GM18867 (cell line): ENCODE measurements at regions not wholly inside any gene's neighbourhood (a gene's known extent, or its start where the extent isn't known, plus 50 kb on each side); places are given as distances from the start of the nearest gene placed in this dataset.

Source experiments
- ATAC-seq: cut with Tn5 transposase; IDR thresholded peaks from one replicate; pipeline ENCODE4 v1.9.1; 2021; ENCODE audit warnings: mild to moderate bottlenecking, moderate library complexity; ENCODE audit not compliant: unreplicated experiment

DNA sequence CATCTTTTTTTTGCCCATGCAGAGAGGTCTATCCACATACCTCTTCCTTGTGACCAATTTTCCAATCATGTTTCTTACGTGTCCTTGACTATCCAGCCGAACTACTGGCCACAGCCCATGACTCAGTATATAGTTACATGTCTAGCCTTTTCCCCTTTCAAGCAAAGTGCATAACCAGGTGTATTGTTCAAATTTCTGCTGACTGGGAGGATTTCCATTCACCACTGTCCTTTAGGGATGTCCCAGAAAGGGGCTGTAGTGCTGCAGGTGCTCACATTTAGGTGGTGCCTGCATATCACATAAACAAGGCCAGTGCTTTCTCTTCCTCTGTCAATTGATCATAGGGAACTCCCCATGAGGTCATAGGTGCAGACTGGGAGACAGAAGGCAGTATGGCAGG, 69.4 kb upstream of the ALDH1A3 start:
- no peak for ATAC-seq

DNA sequence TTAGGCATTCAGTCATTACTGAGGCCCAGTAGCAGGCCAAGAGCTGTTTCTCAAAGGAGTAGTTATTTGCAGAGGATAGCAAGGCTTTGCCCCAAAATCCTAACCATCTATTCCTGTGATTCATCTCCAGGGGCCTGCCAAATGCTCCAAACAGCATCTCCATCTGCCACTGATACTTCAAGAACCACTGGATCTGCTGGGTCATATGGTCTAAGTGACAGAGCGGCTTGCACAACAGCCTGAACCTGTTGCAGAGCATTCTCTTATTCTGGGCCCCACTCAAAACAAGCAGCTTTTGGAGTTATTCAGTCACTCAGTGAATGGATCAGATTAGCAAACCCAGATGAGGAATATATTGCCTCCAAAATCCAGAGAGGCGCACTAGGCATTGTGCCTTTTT, 68.8 kb upstream of the ALDH1A3 start:
- ATAC-seq: no peak

DNA sequence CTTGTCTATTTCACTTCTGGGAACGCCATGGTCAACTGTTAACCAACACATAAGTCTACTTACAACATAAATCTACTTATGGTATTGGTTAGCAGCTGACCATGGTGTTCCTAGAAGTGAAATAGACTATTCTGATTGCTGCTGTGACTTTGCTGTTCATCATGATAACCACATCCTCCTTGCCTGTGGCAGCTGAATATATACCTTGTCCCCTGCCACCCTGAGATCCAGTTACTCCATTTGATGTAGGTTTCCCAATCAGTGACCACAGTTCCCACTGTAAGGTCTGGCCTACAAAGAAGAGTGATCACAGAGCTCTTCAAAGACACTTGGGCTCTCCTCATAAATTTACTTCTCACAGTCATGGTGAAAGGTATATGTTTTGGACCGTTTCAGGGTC, 66.8 kb upstream of the ALDH1A3 start:
- ATAC-seq: no peak

DNA sequence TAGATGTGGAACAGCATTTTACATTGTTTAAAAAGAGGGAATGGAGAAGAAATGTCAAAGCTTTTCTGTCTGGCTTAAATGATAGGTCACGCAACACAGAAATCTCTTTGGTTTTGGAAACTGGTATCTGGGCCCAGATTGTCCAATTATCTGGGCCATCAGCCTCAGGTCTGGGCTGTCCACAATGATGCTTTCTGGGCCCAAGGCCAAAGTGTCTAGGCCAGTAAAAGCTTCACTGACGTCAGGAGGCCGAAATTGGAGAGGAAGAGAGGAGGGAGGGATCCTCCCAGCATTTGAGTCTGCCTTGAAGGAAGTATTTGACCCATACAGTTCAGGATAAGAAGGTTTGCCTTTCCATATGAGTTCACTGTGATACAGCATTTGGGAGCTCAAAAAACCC, 60.7 kb upstream of the ALDH1A3 start:
- ATAC-seq: no peak

DNA sequence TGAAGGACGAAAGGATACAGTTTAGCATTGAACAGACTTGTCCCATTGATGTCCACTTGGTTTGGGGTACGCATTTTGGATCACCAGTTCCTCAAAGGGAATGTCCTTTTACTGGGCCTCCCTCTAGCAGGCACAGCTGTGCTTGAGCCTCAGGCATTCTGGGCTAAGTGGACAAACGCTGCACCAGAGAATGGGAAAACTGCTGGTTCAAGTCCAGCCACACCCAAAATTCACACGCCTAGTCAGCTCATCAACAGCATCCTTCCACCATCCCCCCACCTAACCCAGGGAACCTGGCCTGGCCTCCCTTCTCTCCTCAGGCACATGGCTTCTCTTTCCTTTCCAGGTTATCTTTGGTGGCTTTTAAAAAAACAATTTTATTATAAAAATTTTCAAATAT, 59.1 kb upstream of the ALDH1A3 start:
- ATAC-seq: no peak

DNA sequence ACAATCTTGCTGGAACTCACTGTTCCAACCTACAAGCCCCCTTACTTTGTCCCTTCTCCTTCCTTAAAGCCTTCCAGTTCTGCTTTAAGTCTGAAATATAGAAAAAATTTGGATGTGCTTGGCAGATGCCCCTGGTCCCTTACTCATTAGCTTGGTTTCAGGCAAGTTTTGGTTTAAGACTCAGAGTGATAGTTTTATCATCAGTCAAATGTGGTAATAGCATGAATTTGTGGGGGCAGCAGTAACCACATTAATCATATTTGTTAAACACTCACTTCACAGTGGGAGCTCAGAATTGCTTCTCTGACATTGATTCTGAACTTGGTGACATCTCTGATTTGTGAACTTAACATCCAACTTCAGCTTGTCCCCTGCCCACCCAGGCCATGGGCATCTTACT, 58.3 kb upstream of the ALDH1A3 start:
- ATAC-seq: no peak

DNA sequence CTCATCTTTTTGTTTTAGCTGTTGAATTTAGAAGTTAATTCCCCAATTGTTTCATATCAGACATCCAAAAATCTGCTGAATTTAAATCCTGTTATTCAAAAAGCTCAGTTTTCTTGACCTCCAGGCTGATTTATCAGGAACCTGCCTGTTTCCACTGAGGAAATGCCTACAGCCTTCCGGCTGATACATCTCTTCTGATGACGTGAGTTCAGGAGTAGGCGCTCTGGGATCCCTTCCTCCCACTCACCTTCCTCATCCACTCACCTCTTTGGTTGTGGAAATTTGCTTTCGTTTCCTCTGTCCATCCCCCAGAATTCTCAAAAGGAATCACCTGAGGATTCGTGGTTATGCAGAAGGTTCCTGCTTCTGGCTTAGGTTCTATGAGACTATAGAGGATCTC, 55.4 kb upstream of the ALDH1A3 start:
- no peak for ATAC-seq

DNA sequence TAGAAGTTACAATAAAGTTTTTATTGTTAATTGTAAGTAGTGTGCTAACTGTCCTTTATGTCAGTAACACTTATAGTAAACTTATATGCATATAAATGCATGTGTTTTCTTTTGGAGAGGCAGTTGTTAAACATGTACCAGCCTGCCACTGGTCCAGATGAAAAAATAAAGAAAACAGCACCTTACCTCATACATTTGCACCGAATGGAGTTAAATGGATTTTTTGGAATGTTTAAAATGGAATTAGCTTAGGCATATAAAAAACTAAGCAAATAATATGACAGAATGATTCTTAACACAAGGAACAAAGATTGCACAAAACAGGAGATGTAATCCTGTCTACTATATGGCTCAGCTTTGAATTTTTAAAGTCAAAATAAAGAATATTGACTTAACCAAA, 50.2 kb upstream of the ALDH1A3 start:
- no peak for ATAC-seq
